ENCODE measurements at regions not wholly inside any gene's neighbourhood (a gene's known extent, or its start where the extent isn't known, plus 50 kb on each side); places are given as distances from the start of the nearest gene placed in this dataset.

GRCh38 chr1:8097077-8097799 is 71.1 kb upstream of the ERRFI1 start:
- no peak for TF ChIP-seq CTCF (conservative IDR thresholded peaks at IDR 0.05; ENCODE audit: low read length)
- TF ChIP-seq EZH2phosphoT487 (IDR thresholded peaks at IDR 0.05; ENCODE audit: borderline replicate concordance) = no peak

All from Loucy (cell line).